ENCODE measurements at regions not wholly inside any gene's neighbourhood (a gene's known extent, or its start where the extent isn't known, plus 50 kb on each side); places are given as distances from the start of the nearest gene placed in this dataset.

- TF ChIP-seq CTCF (IDR thresholded peaks at IDR 0.05) = no peak
- TF ChIP-seq POLR2A (IDR thresholded peaks at IDR 0.05) = no peak
Observed at GRCh38 chr18:53747210-53747609, 477.3 kb downstream of the MBD2 start.
